Umbilical cord (tissue), 1 donor: ENCODE measurements at regions not wholly inside any gene's neighbourhood (a gene's known extent, or its start where the extent isn't known, plus 50 kb on each side); places are given as distances from the start of the nearest gene placed in this dataset.
"Not testable (repeated sequence)": the region's sequence is repeated elsewhere in the genome, so short reads cannot be mapped to it uniquely, and the experiment has no call there.

Source experiments
- DNase-seq: peaks from one replicate; pipeline ENCODE4 v3.0.0-alpha.2; 2015; ENCODE audit warnings: low spot score

- no peak for DNase-seq
These were observed 212.6 kb downstream of the SH2D4B start for GRCh38 chr10:80750268-80750667.

- no peak for DNase-seq
These were observed 214.2 kb downstream of the SH2D4B start for GRCh38 chr10:80751940-80752339.

- DNase-seq = no peak
These were observed 215.9 kb downstream of the SH2D4B start for GRCh38 chr10:80753612-80754011.

GRCh38 chr10:80755893-80756292 lies 218.2 kb downstream of the SH2D4B start:
- DNase-seq = no peak

- DNase-seq = no peak
These were observed 222.0 kb downstream of the SH2D4B start for GRCh38 chr10:80759693-80760092.

GRCh38 chr10:80760914-80761371 lies 223.2 kb downstream of the SH2D4B start:
- no peak for DNase-seq

GRCh38 chr10:80767963-80768362 lies 230.3 kb downstream of the SH2D4B start:
- no peak for DNase-seq

GRCh38 chr10:80769700-80770160 lies 232.0 kb downstream of the SH2D4B start:
- no peak for DNase-seq

- no peak for DNase-seq
These were observed 232.5 kb downstream of the SH2D4B start for GRCh38 chr10:80770239-80770638.

GRCh38 chr10:80771285-80771684 lies 233.6 kb downstream of the SH2D4B start:
- DNase-seq = peak; percentile 3

- DNase-seq = no peak
These were observed 234.3 kb downstream of the SH2D4B start for GRCh38 chr10:80771902-80772555.

GRCh38 chr10:80772596-80772995 lies 234.9 kb downstream of the SH2D4B start:
- DNase-seq = no peak

- DNase-seq = no peak
These were observed 247.0 kb downstream of the SH2D4B start for GRCh38 chr10:80784695-80785094.

GRCh38 chr10:80786322-80786721 lies 248.6 kb downstream of the SH2D4B start:
- DNase-seq = no peak

- DNase-seq = no peak
These were observed 250.2 kb downstream of the SH2D4B start for GRCh38 chr10:80787952-80788351.

- DNase-seq = no peak
These were observed 257.3 kb downstream of the SH2D4B start for GRCh38 chr10:80794994-80795393.

- no peak for DNase-seq
These were observed 267.8 kb downstream of the SH2D4B start for GRCh38 chr10:80805343-80806020.

GRCh38 chr10:80814147-80814652 lies 276.5 kb downstream of the SH2D4B start:
- no peak for DNase-seq

GRCh38 chr10:80829151-80829550 lies 291.4 kb downstream of the SH2D4B start:
- no peak for DNase-seq

GRCh38 chr10:80829562-80829961 lies 291.9 kb downstream of the SH2D4B start:
- no peak for DNase-seq

GRCh38 chr10:80832693-80833092 lies 295.0 kb downstream of the SH2D4B start:
- not testable (repeated sequence) for DNase-seq

GRCh38 chr10:80855348-80855971 lies 317.8 kb downstream of the SH2D4B start:
- DNase-seq = no peak

GRCh38 chr10:80856186-80856585 lies 318.5 kb downstream of the SH2D4B start:
- no peak for DNase-seq
